Body of pancreas (tissue), 4 donors: ENCODE measurements at regions not wholly inside any gene's neighbourhood (a gene's known extent, or its start where the extent isn't known, plus 50 kb on each side); places are given as distances from the start of the nearest gene placed in this dataset.

ENCODE experiments used
- POLR2A ChIP-seq, 3 donors: fragments of 450-650 bp; IDR thresholded peaks; one replicate each; pipeline ENCODE4 v1.6.1; 2016; ENCODE audit warnings: antibody characterized with exemption in 3 of 3, mild to moderate bottlenecking in 2 of 3
- TF ChIP-seq, protein P1 (sequence below), 7 experiments: fragments of 450-650 bp in 4 of 7; fragments of 200-600 bp in 3 of 7; sonication (generic) in 3 of 7; IDR thresholded peaks; one replicate each; pipeline ENCODE4 v1.5.1; 2016 to 2019; ENCODE audit warnings: antibody characterized with exemption in 7 of 7

DNA sequence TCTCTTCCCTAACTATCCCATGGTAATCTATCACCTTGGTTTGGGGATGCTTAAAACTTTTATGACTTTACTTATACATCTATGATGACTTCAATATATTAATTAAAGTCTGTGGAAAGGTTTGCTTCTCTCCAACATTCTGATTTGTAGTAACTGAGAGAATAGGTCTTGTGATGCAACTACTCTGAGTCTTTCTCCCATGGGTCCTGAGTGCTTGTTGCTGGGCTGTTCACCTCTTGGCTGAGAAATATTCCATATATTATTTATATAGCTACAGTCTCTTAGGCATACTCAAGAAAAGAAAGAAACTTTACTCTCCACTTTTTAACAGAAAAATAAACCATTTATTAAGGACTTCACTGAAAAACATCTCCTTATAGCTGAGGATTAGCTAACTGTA, 119.3 kb upstream of the PLPPR5 start:
- TF ChIP-seq, protein P1, sequence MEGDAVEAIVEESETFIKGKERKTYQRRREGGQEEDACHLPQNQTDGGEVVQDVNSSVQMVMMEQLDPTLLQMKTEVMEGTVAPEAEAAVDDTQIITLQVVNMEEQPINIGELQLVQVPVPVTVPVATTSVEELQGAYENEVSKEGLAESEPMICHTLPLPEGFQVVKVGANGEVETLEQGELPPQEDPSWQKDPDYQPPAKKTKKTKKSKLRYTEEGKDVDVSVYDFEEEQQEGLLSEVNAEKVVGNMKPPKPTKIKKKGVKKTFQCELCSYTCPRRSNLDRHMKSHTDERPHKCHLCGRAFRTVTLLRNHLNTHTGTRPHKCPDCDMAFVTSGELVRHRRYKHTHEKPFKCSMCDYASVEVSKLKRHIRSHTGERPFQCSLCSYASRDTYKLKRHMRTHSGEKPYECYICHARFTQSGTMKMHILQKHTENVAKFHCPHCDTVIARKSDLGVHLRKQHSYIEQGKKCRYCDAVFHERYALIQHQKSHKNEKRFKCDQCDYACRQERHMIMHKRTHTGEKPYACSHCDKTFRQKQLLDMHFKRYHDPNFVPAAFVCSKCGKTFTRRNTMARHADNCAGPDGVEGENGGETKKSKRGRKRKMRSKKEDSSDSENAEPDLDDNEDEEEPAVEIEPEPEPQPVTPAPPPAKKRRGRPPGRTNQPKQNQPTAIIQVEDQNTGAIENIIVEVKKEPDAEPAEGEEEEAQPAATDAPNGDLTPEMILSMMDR (IDR thresholded peaks at IDR 0.05), result no peak
- TF ChIP-seq POLR2A (IDR thresholded peaks at IDR 0.05), result no peak
